ENCODE measurements at regions not wholly inside any gene's neighbourhood (a gene's known extent, or its start where the extent isn't known, plus 50 kb on each side); places are given as distances from the start of the nearest gene placed in this dataset.

DNA sequence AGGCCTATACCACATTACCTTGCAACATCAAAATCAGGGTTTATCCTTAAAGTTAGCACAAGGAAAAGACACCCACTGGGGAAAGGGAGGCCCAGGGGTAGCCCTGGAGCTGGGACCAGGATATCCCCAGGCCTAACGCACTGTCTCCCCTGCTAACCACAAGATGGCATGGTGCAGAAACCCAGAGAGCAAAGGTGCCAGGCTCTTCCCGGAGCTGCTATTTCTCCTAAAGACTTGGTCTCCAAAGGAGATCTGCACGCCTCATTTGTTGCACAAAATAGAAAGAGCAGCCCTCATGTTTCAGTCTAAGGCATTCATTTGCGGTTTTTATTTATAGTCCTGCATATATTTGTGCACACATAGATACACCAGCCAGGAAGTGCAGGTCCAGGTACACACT lies 408.6 kb downstream of the SOX9 start:
- no peak for TF ChIP-seq SIN3A (IDR thresholded peaks at IDR 0.05; ENCODE audit: borderline replicate concordance, insufficient read depth, low read length)
- no peak for TF ChIP-seq POLR2AphosphoS5 (IDR thresholded peaks at IDR 0.05; ENCODE audit: low read depth, low read length)
- no peak for TF ChIP-seq REST (IDR thresholded peaks at IDR 0.05; ENCODE audit: insufficient read depth in 1 of 2, low read depth in 2 of 2, low read length in 2 of 2)
- no peak for TF ChIP-seq TAF1 (IDR thresholded peaks at IDR 0.05; ENCODE audit: borderline replicate concordance, insufficient read depth, low read length)

Data from PFSK-1 (cell line).